Nephron (organoid): ENCODE measurements at regions not wholly inside any gene's neighbourhood (a gene's known extent, or its start where the extent isn't known, plus 50 kb on each side); places are given as distances from the start of the nearest gene placed in this dataset.
A peak's percentile ranks its signal among the peaks of the same experiment; 100 is the strongest.

Experiments used
- H3K27ac Mint-ChIP-seq, 3 experiments: 2 replicates each; pipeline ENCODE4 v1.8.0; 2020; ENCODE audit warnings: mixed read lengths in 3 of 3, mild to moderate bottlenecking in 2 of 3, moderate library complexity in 1 of 3
- H3K27me3 Mint-ChIP-seq: 2 replicates; pipeline ENCODE4 v1.8.0; 2021; ENCODE audit warnings: low read depth, mild to moderate bottlenecking, moderate library complexity, mixed read lengths
- H3K36me3 Mint-ChIP-seq: 2 replicates; pipeline ENCODE4 v1.8.0; 2020; ENCODE audit warnings: low read depth, mixed read lengths
- H3K4me1 Mint-ChIP-seq: 2 replicates; pipeline ENCODE4 v1.8.0; 2020; ENCODE audit warnings: mixed read lengths
- H3K4me3 Mint-ChIP-seq, 3 experiments: 2 replicates each; pipeline ENCODE4 v1.8.0; 2020; ENCODE audit warnings: mild to moderate bottlenecking in 3 of 3, mixed read lengths in 3 of 3, moderate library complexity in 2 of 3
- H3K9me3 Mint-ChIP-seq: 2 replicates; pipeline ENCODE4 v1.8.0; 2020; ENCODE audit warnings: mixed read lengths
- TF ChIP-seq, protein P1 (sequence below), 3 experiments: fragments of 200-600 bp; sonication (generic); IDR thresholded peaks; one replicate each; pipeline ENCODE4 v1.5.0; 2021; ENCODE audit warnings: antibody characterized with exemption in 3 of 3; ENCODE audit not compliant: unreplicated experiment in 3 of 3

DNA sequence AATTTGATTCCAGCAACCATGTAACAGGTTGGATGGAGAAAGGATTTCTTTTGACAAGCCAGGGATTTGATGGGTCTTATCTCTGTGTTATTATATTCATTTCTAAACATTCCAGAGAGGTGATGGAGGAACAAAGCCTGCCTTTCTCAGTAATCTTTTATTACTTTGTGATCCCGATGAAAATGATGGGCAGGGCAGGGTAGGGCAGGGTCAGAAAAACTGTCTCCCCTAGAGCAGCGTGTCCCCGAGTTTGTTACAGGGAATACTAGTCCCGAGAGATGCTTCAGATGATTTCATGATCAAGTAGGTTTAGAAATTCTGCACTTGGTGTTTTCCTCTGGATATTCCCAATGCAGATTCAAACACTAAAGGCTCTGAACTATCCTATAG, 111.8 kb upstream of the RGMA start:
- H3K4me3 Mint-ChIP-seq: no peak overlapping the region

DNA sequence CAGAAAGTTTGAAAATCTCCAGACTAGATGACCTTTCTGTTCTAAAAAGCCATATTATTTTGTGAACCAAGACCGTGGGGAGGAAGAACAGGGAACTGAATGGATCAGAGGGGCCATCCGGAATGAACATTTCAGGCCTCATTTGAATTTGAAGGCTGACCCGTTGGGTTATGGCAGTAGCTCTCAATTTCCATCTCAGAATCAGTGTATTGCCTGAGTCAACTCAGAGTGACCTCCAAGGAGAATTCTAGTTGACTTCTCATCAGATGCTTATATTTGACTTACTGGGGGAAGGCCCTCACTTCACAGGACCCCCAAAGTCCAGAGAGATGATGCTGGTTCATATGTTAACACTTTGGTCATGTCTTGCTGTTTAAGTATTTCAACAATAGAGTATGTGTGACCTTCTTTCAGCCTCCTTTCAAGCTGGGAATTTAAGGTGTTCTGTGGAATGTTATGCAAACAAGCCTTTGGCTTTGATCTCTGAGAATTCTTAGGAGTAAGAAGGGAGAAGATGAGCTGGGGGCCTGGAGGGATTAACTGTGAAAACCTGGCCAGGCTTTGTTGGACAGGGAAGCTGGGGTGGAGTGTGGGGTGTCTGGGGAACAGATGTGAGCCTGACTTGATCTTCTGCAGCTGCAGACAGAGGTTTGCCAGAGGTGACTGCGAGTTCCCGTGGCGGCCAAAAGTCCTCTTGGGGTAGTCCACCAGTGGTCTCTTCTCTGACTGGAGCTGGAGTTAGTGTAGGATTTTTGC, 111.2 kb upstream of the RGMA start:
- peaks cover 3% of the 10 kb centered on the region for H3K27me3 Mint-ChIP-seq
- TF ChIP-seq, protein P1, sequence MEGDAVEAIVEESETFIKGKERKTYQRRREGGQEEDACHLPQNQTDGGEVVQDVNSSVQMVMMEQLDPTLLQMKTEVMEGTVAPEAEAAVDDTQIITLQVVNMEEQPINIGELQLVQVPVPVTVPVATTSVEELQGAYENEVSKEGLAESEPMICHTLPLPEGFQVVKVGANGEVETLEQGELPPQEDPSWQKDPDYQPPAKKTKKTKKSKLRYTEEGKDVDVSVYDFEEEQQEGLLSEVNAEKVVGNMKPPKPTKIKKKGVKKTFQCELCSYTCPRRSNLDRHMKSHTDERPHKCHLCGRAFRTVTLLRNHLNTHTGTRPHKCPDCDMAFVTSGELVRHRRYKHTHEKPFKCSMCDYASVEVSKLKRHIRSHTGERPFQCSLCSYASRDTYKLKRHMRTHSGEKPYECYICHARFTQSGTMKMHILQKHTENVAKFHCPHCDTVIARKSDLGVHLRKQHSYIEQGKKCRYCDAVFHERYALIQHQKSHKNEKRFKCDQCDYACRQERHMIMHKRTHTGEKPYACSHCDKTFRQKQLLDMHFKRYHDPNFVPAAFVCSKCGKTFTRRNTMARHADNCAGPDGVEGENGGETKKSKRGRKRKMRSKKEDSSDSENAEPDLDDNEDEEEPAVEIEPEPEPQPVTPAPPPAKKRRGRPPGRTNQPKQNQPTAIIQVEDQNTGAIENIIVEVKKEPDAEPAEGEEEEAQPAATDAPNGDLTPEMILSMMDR (IDR thresholded peaks at IDR 0.05; ENCODE audit: unreplicated experiment in 3 of 3): no peak
- peaks cover 5% of the 10 kb centered on the region for H3K36me3 Mint-ChIP-seq
- peak overlapping the region in 2 of 3 experiments; percentile 13 to 42 for H3K27ac Mint-ChIP-seq
- no peak overlapping the region for H3K4me3 Mint-ChIP-seq
- peaks cover 25% of the 10 kb centered on the region for H3K9me3 Mint-ChIP-seq
- peaks cover 15% of the 10 kb centered on the region for H3K4me1 Mint-ChIP-seq

More for the DNA sequence above, 111.8 kb upstream of the RGMA start:
- peak overlapping the region in 2 of 3 experiments; percentile 13 to 42 for H3K27ac Mint-ChIP-seq
- TF ChIP-seq, protein P1 (IDR thresholded peaks at IDR 0.05; ENCODE audit: unreplicated experiment in 3 of 3): no peak
- H3K36me3 Mint-ChIP-seq: peaks cover 5% of the 10 kb centered on the region
- peaks cover 3% of the 10 kb centered on the region for H3K27me3 Mint-ChIP-seq
- H3K9me3 Mint-ChIP-seq: peaks cover 27% of the 10 kb centered on the region
- H3K4me1 Mint-ChIP-seq: peaks cover 15% of the 10 kb centered on the region

DNA sequence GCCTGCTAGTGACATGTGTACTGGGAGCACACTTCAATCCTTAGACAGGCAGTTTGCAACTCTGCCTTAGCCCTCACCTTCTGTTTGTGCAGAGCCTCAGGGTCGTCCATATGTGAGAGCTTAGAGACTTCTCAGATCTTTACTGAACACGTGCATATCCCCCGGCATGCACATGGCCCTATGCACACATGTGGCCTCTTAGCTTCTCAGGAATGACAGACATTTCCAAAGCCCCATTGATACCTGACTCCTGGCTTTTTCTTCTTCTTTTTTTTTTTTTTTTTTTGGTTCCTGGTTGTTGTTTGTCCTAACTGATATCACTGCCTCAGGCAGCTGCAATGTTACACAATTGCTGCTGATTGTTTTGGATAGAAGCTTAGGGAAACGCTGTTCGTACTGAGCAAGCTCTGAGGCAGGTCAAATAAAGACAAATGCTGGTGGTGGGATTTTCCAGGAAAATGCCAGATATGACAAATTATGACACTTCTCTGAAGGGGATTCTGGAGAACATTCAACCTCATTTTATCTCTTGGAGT, 107.2 kb upstream of the RGMA start:
- H3K4me1 Mint-ChIP-seq: peaks cover 15% of the 10 kb centered on the region
- no peak overlapping the region for H3K27ac Mint-ChIP-seq
- TF ChIP-seq, protein P1 (IDR thresholded peaks at IDR 0.05; ENCODE audit: unreplicated experiment in 3 of 3): no peak
- peaks cover 9% of the 10 kb centered on the region for H3K27me3 Mint-ChIP-seq
- peaks cover 5% of the 10 kb centered on the region for H3K36me3 Mint-ChIP-seq
- H3K4me3 Mint-ChIP-seq: no peak overlapping the region
- H3K9me3 Mint-ChIP-seq: peaks cover 22% of the 10 kb centered on the region

GRCh38 chr15:93195109-93195508, 106.1 kb upstream of the RGMA start:
- Mint-ChIP-seq H3K36me3 (peaks cover 5% of the 10 kb centered on the region), H3K4me1 (peaks cover 6% of the 10 kb centered on the region), H3K27me3 (peaks cover 15% of the 10 kb centered on the region), H3K27ac (no peak overlapping the region), H3K4me3 (no peak overlapping the region), H3K9me3 (peaks cover 18% of the 10 kb centered on the region)
- TF ChIP-seq, protein P1 (IDR thresholded peaks at IDR 0.05; ENCODE audit: unreplicated experiment in 3 of 3): no peak

DNA sequence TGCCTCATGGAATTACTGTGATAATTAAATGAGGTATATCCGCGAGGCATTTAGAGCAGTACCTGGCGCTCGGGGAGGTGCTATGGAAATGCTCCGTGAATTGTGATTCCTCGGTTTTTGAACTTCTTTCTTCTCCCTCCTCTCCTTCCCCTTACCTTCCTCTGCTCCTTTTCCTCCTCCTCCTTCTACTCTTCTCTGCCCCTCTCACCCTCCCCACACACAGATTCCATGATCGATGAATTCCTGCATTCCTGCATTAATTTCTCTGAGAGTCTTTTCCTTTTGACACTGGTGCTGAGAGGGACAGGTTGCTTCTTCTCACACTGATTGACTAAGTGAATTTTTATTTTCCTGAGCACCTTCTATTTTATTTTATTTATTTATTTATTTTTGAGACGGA, 101.2 kb upstream of the RGMA start:
- Mint-ChIP-seq H3K4me3 (no peak overlapping the region), H3K27me3 (peaks cover 38% of the 10 kb centered on the region), H3K9me3 (peaks cover 3% of the 10 kb centered on the region), H3K4me1 (peaks cover 6% of the 10 kb centered on the region), H3K36me3 (no peaks in the 10 kb centered on the region), H3K27ac (no peak overlapping the region)
- TF ChIP-seq, protein P1 (IDR thresholded peaks at IDR 0.05; ENCODE audit: unreplicated experiment in 3 of 3): no peak

DNA sequence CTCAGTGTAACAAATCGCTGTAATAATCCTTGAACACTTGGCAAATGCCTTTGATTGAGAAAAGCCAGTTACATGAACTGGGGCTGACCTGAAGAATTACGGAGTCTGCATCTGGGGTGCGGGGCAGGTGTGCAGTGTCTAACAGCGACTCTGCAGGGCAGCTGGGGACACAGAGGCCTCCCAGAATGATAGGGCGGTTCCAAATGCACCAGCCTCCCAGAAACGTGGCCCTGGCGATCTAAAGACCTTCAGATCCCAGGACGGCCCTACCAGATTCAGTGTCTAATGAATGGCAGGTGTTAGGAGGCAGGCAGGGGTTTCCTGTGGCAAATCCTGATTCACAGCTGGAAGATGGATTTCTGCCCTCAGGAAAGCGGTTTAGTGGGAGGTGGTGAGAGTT, 100.5 kb upstream of the RGMA start:
- no peak overlapping the region for H3K27ac Mint-ChIP-seq
- H3K4me1 Mint-ChIP-seq: peaks cover 6% of the 10 kb centered on the region
- peaks cover 42% of the 10 kb centered on the region for H3K27me3 Mint-ChIP-seq
- H3K9me3 Mint-ChIP-seq: no peaks in the 10 kb centered on the region
- TF ChIP-seq, protein P1 (IDR thresholded peaks at IDR 0.05; ENCODE audit: unreplicated experiment in 3 of 3): no peak
- H3K36me3 Mint-ChIP-seq: no peaks in the 10 kb centered on the region
- H3K4me3 Mint-ChIP-seq: no peak overlapping the region
